Psoas muscle (tissue), 7 donors: ENCODE measurements at regions not wholly inside any gene's neighbourhood (a gene's known extent, or its start where the extent isn't known, plus 50 kb on each side); places are given as distances from the start of the nearest gene placed in this dataset.

ENCODE experiments used
- ATAC-seq, 4 donors: fragments of 200-7000 bp; cut with Tn5 transposase; one replicate each; pipeline ENCODE4 v1.9.1; 2020; ENCODE audit warnings: moderate library complexity in 3 of 4, mild to moderate bottlenecking in 2 of 4
- DNase-seq, 2 donors: peaks; one replicate each; pipeline ENCODE4 v3.0.0-alpha.2; 2020
- H3K27ac ChIP-seq: fragments of 200-600 bp; one replicate; pipeline ENCODE4 v1.8.0; 2022
- H3K27me3 ChIP-seq, 3 donors: fragments of 200-600 bp in 1 of 3; one replicate each; pipeline versions ENCODE4 v1.6.1 to v1.8.0; 2013 to 2022; ENCODE audit warnings: low read length in 2 of 3, mild to moderate bottlenecking in 2 of 3, moderate library complexity in 1 of 3; ENCODE audit not compliant: insufficient read depth in 3 of 3
- H3K36me3 ChIP-seq, 2 donors: fragments of 200-600 bp in 1 of 2; one replicate each; pipeline versions ENCODE4 v1.6.1 to v1.8.0; 2013 to 2022; ENCODE audit warnings: low read depth in 1 of 2, mild to moderate bottlenecking in 1 of 2, moderate library complexity in 1 of 2; ENCODE audit not compliant: insufficient read depth in 1 of 2
- H3K4me1 ChIP-seq: fragments of 200-600 bp; one replicate; pipeline ENCODE4 v1.8.0; 2022
- H3K4me3 ChIP-seq: fragments of 200-600 bp; one replicate; pipeline ENCODE4 v1.8.0; 2022; ENCODE audit warnings: mild to moderate bottlenecking
- H3K9me3 ChIP-seq: fragments of 200-600 bp; one replicate; pipeline ENCODE4 v1.8.0; 2022
- whole genome bisulfite sequencing, 3 donors: extraction: QIAGEN DNeasy Blood & Tissue Kit; methylation state at CpG; one replicate each; pipeline versions ENCODE4 v1.1.6 to v1.1.7; 2013; 5-methylcytosine and 5-hydroxymethylcytosine counted together
- intact Hi-C, 2 donors: fragments of 100-400 bp; cut with DNase I; formaldehyde crosslinking; loops; one replicate each; pipeline versions ENCODE4 v1.11.0 to v1.14.2; 2022
- TF ChIP-seq, protein P1 (sequence below): fragments of 200-600 bp; IDR thresholded peaks from one replicate; pipeline ENCODE4 v1.8.0; 2022; ENCODE audit warnings: antibody characterized with exemption
- donor health status: healthy with polysubstance abuse.
- donor health status: DM: no; HTN: no; CAD: no; lungs with moderate emphysema.
- donor health status: Bipolar disorder and iron deficiency.
- donor health status: healthy.
- donor health status: DM: yes; HTN: yes; CAD: no.
- donor health status: DM: no; HTN: no; CAD: no.
- donor health status: DM: yes; HTN: yes; CAD: no.

DNA sequence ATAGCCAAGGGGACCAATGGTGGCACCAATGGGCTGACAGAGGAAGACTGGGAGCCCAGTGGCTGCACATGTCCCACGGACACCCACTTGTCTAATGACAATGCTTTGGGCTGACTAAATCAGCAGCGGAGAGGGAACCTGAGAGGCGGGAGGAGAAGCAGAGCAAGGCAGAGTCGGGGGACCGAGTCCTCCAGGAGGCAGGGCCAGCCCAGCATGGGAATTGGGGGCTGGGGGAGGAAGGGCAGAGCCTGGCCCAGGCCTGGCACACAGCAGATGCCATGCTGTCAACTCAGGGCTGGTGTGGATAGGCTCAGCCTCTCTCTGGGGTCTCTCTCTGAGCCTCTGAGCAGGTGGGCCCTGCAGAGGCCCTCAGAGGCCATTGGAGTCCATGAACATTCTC is 78.4 kb upstream of the KLF13 start:
- no peak for DNase-seq
- intact Hi-C loops: no loop called here
- Histone ChIP-seq H3K4me3 (no peak overlapping the region), H3K36me3 (no peaks in the 10 kb centered on the region), H3K9me3 (no peaks in the 10 kb centered on the region), H3K4me1 (no peaks in the 10 kb centered on the region), H3K27ac (no peak overlapping the region), H3K27me3 (no peaks in the 10 kb centered on the region)
- TF ChIP-seq, protein P1, sequence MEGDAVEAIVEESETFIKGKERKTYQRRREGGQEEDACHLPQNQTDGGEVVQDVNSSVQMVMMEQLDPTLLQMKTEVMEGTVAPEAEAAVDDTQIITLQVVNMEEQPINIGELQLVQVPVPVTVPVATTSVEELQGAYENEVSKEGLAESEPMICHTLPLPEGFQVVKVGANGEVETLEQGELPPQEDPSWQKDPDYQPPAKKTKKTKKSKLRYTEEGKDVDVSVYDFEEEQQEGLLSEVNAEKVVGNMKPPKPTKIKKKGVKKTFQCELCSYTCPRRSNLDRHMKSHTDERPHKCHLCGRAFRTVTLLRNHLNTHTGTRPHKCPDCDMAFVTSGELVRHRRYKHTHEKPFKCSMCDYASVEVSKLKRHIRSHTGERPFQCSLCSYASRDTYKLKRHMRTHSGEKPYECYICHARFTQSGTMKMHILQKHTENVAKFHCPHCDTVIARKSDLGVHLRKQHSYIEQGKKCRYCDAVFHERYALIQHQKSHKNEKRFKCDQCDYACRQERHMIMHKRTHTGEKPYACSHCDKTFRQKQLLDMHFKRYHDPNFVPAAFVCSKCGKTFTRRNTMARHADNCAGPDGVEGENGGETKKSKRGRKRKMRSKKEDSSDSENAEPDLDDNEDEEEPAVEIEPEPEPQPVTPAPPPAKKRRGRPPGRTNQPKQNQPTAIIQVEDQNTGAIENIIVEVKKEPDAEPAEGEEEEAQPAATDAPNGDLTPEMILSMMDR: no peak
- WGBS, 3 donors: 74 to 96% (median 85%) methylated on average over 5 of the region's 5 CpGs
- ATAC-seq: no peak

DNA sequence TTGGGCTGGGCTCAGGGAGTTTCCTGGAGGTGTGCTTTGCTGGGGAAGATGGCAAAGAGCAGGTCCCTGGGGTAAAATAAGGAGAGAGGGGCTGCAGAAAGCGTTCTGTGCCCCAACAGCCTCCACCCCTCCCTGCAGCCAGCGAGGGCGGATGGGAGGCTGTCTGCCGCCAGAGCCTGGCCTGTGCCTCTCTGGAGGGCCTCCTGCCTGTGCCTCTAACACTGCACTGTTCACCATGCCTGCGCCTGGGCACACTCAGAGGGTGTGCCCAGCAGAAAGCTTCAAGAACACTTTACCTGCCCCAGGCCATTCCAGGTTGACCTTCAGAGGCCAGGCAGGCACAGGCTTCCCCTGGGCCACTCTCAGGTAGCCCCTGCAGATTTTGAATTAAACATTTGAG is 77.7 kb upstream of the KLF13 start:
- Histone ChIP-seq H3K36me3 (no peaks in the 10 kb centered on the region), H3K4me3 (no peak overlapping the region), H3K4me1 (no peaks in the 10 kb centered on the region), H3K9me3 (no peaks in the 10 kb centered on the region), H3K27ac (no peak overlapping the region), H3K27me3 (no peaks in the 10 kb centered on the region)
- no peak for DNase-seq
- no peak for ATAC-seq
- intact Hi-C loops: no loop called here
- TF ChIP-seq, protein P1: no peak
- 91 to 99% (median 95%) methylated on average over 5 of the region's 5 CpGs for WGBS, 3 donors

DNA sequence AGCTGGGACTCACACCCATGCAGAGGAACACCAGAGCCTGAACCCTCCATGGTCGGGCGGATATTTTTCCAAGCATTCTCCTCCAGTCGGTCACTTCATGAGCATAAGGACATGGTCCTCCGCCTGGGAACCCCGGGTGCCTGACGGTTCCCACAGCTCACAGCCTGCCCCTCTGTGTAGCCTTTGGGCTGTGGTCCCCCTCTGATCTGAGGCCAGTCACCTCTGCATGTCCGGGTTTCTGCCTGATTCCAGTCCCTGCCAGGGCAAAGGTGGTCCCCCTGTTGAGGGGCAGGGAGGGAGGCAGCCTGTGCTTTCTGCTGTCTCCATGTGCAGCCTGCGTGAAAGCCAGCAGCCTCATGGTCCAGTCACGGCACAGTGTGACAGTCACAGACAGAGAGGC is 76.6 kb upstream of the KLF13 start:
- Histone ChIP-seq H3K27ac (no peak overlapping the region), H3K4me3 (no peak overlapping the region), H3K27me3 (no peaks in the 10 kb centered on the region), H3K9me3 (no peaks in the 10 kb centered on the region), H3K36me3 (no peaks in the 10 kb centered on the region), H3K4me1 (no peaks in the 10 kb centered on the region)
- ATAC-seq (no peak), DNase-seq (no peak)
- intact Hi-C loops: loop anchor here in 1 of 2 donors (10.0 kb wide), 1 partner anchor 65 kb away; no protein-coding TSS in a partner anchor
- 89 to 94% (median 93%) methylated on average over 9 of the region's 9 CpGs for WGBS, 3 donors
- TF ChIP-seq, protein P1: no peak

DNA sequence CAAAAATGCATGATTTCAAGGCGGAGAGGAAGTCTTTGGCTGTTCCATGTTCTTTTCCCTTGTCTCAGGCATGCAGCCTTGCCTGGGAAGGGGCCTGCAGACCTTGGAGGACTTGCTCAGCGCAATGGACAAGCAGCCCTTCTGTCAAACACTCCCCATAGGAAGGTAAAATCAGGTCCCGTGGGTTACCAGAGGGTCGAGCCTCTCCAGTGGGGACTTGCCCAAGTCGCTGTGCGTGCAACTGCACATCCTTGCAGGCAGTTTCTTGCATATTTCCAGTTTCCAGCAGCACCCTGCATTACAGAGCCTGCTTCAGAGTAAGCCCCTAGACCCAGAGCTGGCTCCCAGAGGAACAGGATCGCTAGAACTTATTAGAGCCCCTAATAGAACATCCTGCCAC is 75.5 kb upstream of the KLF13 start:
- H3K4me3 ChIP-seq: no peak overlapping the region
- H3K4me1 ChIP-seq: peaks cover 3% of the 10 kb centered on the region
- intact Hi-C loops: loop anchor here in 1 of 2 donors (10.0 kb wide), 1 partner anchor 64 kb away; no protein-coding TSS in a partner anchor
- no peaks in the 10 kb centered on the region for H3K9me3 ChIP-seq
- no peaks in the 10 kb centered on the region for H3K36me3 ChIP-seq
- H3K27ac ChIP-seq: no peak overlapping the region
- TF ChIP-seq, protein P1: no peak
- DNase-seq: no peak
- no peak for ATAC-seq
- H3K27me3 ChIP-seq: no peaks in the 10 kb centered on the region
- WGBS, 3 donors: 91% methylated on average over 7 of the region's 7 CpGs

DNA sequence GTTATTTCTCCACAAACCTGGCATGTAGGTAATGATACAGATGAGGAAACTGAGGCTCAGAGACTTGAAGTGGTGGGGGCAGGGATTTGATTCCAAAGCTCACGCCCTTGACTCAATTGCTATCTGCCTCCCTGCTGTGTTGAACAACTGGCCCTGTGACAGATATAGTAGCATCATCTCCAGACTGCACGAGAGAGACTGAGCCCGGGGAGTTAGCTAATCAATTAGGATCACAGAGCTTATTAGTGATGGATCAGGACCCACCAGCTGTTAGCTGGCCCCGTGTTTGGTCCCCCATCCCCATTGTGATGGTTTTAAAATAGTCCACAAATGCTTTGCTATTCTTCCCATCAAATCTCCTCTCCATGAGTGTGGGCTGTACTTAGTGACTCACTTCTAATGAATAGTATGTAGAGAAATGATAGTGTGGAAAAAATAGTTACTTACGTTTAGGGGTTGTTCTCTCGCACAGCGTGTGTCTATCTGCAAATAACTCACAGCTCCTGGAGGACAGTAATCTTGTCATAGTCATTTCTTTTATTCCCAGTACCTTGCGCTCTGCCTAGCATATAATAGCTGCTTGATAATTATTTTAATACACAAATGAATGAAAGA is 74.4 kb upstream of the KLF13 start:
- H3K27ac ChIP-seq: no peak overlapping the region
- H3K36me3 ChIP-seq: no peaks in the 10 kb centered on the region
- no peak for DNase-seq
- TF ChIP-seq, protein P1: no peak
- no peaks in the 10 kb centered on the region for H3K27me3 ChIP-seq
- peaks cover 3% of the 10 kb centered on the region for H3K4me1 ChIP-seq
- WGBS, 3 donors: 51 to 68% (median 61%) methylated on average over 8 of the region's 8 CpGs
- no peak overlapping the region for H3K4me3 ChIP-seq
- intact Hi-C loops: loop anchor here in 1 of 2 donors (10.0 kb wide), 1 partner anchor 63 kb away; no protein-coding TSS in a partner anchor
- no peaks in the 10 kb centered on the region for H3K9me3 ChIP-seq
- no peak for ATAC-seq
